MM.1S (cell line): ENCODE measurements at regions not wholly inside any gene's neighbourhood (a gene's known extent, or its start where the extent isn't known, plus 50 kb on each side); places are given as distances from the start of the nearest gene placed in this dataset.

Source experiments
- CTCF ChIP-seq: fragments of 300-600 bp; sonication (generic); IDR thresholded peaks from 2 replicates; pipeline ENCODE4 v1.5.1; 2016; ENCODE audit warnings: antibody characterized with exemption, low read length, mixed read lengths
- EZH2 ChIP-seq: fragments of 300-600 bp; sonication (generic); optimal IDR thresholded peaks from 2 replicates; pipeline ENCODE3; 2017; ENCODE audit warnings: low read depth, mild to moderate bottlenecking, antibody characterized with exemption, low read length, mixed read lengths
- EZH2phosphoT487 ChIP-seq: fragments of 300-600 bp; sonication (generic); IDR thresholded peaks from 2 replicates; pipeline ENCODE4 v1.6.1; 2018; ENCODE audit warnings: antibody characterized with exemption, low read length

GRCh38 chr9:87336407-87336806 lies 161.3 kb upstream of the DAPK1 start:
- TF ChIP-seq EZH2 (no peak), CTCF (no peak), EZH2phosphoT487 (no peak)
